ENCODE measurements at regions not wholly inside any gene's neighbourhood (a gene's known extent, or its start where the extent isn't known, plus 50 kb on each side); places are given as distances from the start of the nearest gene placed in this dataset.

DNA sequence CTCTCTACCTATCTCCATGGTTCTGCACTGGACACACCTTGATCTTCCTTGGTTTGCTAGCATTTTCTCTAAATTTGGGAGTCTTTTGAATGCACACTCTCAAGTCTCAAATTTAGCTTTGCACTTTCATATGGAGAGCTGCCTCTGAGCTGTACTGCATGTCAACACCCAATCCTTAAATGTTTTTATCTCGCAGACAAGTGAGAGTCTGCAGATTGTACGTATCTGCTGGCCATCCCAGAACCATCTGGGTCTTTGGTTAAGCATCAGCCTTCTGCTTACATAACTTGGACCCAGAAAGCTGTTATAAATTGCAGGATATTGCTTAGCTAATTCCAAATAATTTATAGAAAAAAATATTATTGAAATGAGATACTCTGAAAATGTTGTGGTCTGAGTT is 111.4 kb upstream of the GRAMD2B start:
- TF ChIP-seq CTCF (IDR thresholded peaks at IDR 0.05) (no peak), POLR2A (IDR thresholded peaks at IDR 0.05) (no peak), EP300 (IDR thresholded peaks at IDR 0.05; ENCODE audit: low read depth) (no peak)
